AG04449 (cell line): ENCODE measurements at regions not wholly inside any gene's neighbourhood (a gene's known extent, or its start where the extent isn't known, plus 50 kb on each side); places are given as distances from the start of the nearest gene placed in this dataset.

Experiments
- CTCF ChIA-PET: fragments of 350-600 bp; formaldehyde crosslinking; extraction: SDS; loops from one replicate; lab custom pipeline; 2021; ENCODE audit warnings: antibody characterized with exemption; lab: Yijun Ruan, JAX
- POLR2A ChIA-PET: fragments of 400-600, 350-600 bp; formaldehyde crosslinking; extraction: SDS; loops from one replicate; lab custom pipeline; 2020; ENCODE audit warnings: antibody characterized with exemption, inconsistent platforms; lab: Yijun Ruan, JAX
- DNase-seq: peaks from one replicate; pipeline ENCODE4 v3.0.0-alpha.2; 2010; ENCODE audit warnings: low read depth, low spot score
- H3K4me3 ChIP-seq: 2 replicates; pipeline ENCODE4 v1.5.1; 2011; ENCODE audit warnings: low read depth, mild to moderate bottlenecking, control low read depth, low read length
- TF ChIP-seq, protein P1 (sequence below): IDR thresholded peaks from one replicate; pipeline ENCODE4 v1.5.1; 2011; ENCODE audit warnings: mild to moderate bottlenecking, moderate library complexity, low read length, control low read depth, inconsistent platforms; ENCODE audit not compliant: insufficient read depth; ENCODE audit errors: missing control alignments

DNA sequence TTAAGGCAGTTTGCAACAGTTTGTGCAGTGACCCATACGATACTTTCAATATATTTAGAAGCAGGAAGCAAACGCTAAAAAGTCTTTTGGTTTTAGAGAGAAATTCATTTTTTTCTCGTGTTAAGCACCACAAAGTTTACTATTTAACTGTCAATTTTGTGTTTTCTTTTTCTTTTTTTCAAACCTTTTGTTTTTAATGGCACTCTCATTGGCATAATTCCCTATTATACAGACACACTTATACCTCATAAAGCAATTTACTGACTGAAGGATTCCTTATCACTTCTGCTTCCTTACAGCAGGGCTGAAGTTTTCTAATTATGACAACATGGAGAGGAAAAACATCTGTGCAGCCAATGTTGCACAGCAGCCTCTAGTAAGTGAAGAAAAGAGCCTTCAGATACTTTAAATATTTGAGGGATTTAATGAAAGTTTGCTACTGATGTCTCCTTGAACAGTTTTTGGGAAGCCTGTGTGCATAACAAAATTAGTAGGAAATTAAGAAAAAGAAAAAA, 2191.2 kb downstream of the LRRC4C start:
- no peak overlapping the region for H3K4me3 ChIP-seq
- no peak for DNase-seq
- ChIA-PET CTCF (no interaction called here), POLR2A (no interaction called here)
- TF ChIP-seq, protein P1, sequence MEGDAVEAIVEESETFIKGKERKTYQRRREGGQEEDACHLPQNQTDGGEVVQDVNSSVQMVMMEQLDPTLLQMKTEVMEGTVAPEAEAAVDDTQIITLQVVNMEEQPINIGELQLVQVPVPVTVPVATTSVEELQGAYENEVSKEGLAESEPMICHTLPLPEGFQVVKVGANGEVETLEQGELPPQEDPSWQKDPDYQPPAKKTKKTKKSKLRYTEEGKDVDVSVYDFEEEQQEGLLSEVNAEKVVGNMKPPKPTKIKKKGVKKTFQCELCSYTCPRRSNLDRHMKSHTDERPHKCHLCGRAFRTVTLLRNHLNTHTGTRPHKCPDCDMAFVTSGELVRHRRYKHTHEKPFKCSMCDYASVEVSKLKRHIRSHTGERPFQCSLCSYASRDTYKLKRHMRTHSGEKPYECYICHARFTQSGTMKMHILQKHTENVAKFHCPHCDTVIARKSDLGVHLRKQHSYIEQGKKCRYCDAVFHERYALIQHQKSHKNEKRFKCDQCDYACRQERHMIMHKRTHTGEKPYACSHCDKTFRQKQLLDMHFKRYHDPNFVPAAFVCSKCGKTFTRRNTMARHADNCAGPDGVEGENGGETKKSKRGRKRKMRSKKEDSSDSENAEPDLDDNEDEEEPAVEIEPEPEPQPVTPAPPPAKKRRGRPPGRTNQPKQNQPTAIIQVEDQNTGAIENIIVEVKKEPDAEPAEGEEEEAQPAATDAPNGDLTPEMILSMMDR: no peak

DNA sequence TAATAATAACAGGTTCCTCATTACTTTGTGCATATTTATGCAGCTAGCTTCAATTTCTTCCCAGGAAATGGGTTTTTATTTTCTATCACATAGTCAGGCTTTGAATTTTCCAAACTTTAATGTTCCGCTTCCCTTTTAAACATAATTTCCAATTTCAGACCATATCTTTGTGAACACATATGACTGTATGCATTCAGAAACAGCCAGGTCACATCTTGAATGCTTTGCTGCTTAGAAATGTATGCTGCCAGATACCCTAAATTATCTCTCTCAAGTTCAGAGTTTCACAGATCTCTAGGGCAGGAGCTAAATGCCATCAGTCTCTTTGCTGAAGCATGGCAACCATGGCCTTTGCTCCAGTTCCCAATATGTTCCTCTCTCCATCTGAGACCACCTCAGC, 2203.8 kb downstream of the LRRC4C start:
- ChIA-PET POLR2A (no interaction called here), CTCF (no interaction called here)
- H3K4me3 ChIP-seq: no peak overlapping the region
- no peak for DNase-seq
- TF ChIP-seq, protein P1: no peak

DNA sequence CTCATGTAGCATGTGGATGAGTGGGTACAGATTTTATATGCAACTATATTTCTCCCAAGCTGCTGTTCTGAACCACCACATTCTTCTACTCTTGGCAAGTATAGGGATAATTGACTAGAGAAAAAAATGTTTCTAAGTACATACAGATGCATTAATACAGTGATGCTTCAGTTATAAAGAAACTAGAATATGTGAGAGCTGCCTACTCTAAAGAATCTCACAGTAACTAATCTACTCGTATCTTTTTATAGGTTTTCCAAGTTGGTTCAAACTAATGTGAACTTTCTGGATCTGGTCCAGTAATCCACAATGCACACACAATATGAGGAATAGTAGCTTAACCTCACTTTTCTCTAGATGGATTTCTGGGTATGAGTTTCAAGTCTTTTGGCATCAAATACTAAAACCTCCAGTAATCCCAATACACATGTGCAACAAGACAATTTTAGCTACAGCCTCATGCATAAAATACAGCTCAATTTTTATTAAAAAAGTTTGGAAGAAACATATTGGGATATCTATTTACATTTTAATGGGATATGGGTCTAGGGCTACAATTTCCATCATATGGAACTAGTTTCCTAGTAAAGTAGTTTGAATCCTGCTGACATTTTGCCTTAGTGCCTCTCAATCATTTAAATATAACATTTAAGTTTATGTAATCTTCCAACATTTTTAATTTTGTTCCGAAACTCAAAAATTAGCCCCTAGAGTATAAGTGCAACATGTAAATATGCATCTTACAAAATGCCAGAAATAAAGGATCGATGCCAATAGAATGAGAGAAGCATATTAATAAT, 2209.7 kb downstream of the LRRC4C start:
- TF ChIP-seq, protein P1: no peak
- no peak for DNase-seq
- ChIA-PET CTCF (no interaction called here), POLR2A (no interaction called here)
- H3K4me3 ChIP-seq: no peak overlapping the region

DNA sequence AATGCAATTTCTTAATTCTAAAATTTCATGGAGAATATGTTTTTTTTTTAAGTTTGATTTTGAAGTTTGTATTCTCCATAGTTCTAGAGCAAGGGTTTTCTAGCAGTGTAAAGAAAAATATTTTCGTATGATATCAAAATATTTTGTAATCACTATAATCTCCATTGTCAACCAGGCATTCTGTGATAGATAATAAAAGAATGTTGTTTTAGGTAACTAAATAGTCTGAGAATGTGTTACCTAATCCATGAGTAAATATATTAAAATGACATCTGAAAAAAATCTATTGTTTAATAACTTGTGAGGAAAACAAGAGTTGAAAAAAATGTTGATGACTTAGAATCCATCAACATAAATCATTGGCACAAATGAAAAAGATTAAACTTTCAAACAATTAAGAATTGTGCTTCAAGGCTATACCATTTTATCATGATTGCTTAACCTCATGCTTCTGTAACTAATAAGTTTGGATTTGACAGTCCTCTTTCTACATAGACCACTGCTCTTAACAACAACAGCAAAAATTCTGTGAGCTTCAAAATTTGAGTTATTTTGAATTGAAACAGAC, 2211.8 kb downstream of the LRRC4C start:
- ChIA-PET POLR2A (no interaction called here), CTCF (no interaction called here)
- TF ChIP-seq, protein P1: no peak
- no peak for DNase-seq
- no peak overlapping the region for H3K4me3 ChIP-seq

DNA sequence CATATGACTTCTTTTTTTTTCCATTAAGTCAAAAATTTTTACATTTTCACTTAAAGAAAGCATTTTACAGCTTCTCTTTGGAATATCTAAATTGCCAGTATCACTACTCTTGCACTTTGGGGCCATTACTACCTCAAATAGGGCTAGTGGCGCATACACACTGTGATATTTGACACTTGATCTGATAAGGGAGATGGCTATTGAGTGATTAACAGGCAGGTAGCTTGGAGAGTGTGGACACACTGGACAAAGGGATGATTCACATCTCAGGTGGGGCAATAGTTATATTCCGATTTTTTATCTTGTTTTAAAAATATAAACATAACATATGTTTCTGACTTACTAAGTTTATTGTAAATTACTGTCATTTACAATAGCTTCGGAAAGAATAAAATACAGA, 2219.9 kb downstream of the LRRC4C start:
- DNase-seq: no peak
- no peak overlapping the region for H3K4me3 ChIP-seq
- TF ChIP-seq, protein P1: no peak
- POLR2A ChIA-PET: no interaction called here
- CTCF ChIA-PET: no interaction called here

DNA sequence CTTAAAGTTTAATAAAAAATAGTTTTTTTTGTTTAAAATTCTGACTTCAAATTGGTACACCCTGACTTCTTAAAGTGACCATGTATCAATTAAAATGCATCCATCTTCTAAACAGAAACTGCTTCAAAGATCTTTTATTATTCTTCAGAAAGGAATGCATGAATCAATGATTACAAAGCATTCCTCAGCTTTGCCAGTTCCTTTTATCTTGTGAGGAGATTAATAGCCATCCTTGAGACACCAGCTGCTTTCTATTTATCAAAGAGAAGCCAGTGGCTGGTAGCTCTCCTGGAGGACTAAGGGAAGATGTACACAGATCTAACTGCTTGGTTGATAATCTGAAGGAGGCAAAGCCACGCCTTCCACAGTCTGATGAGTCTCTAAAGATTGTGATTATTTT, 2222.5 kb downstream of the LRRC4C start:
- H3K4me3 ChIP-seq: no peak overlapping the region
- TF ChIP-seq, protein P1: no peak
- ChIA-PET CTCF (no interaction called here), POLR2A (no interaction called here)
- no peak for DNase-seq
